ENCODE measurements at regions not wholly inside any gene's neighbourhood (a gene's known extent, or its start where the extent isn't known, plus 50 kb on each side); places are given as distances from the start of the nearest gene placed in this dataset.
"Not testable (repeated sequence)": the region's sequence is repeated elsewhere in the genome, so short reads cannot be mapped to it uniquely, and the experiment has no call there.

DNA sequence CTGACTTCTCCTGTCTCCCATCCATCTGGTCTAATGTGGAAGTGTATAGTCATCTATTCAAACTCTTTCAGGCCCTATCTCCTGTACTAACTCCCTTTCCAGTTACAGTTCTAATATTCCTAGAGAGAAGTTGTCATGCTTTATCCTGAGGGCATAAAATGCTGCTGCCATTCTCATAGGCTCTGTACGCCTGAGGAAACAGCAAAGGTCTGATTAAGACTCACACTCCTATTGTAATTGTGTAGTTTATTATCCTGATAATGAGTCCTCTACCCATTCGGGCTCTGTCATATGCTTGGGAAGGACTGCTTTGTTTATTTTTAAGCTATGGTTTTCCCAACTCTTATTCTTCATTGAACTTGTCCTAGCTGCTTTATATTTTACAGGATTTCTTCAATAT is 290.4 kb downstream of the TMEM38B start:
- no peak for DNase-seq

DNA sequence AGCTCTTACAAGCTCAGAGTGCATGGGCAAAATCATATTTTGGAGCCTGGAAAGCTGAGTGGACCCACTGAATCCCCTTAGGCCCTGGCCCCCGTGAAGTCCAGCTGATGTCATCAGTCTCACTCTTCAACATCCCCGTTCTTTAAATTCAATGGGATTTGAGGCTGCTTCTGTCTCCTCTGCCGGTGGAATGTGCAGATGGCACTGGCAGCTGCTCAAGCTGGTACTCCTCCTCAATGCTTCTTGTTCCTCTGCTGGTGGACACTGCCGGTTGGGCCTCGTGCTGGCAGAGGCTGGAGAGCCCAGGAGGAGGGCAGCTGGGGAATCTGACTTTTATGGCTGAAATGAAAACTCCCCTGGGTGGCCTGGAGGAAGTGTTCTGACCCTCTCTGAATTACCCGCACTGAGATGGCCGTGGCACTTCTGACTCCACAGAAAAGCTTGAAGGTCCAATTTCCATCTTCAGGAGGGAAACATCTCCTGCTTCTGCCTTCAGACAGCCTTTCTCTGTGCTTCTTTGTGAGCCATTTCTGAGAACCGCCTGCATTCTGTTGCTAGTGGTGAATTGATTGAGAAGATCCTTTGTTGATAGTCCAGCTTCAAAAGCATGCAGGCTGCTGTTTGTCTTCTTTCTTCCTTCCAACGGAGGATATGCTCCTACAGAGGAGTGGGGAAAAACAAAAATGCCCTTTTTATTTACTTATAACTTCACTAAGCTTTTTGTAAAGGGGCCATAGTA is 298.9 kb downstream of the TMEM38B start:
- DNase-seq: no peak

DNA sequence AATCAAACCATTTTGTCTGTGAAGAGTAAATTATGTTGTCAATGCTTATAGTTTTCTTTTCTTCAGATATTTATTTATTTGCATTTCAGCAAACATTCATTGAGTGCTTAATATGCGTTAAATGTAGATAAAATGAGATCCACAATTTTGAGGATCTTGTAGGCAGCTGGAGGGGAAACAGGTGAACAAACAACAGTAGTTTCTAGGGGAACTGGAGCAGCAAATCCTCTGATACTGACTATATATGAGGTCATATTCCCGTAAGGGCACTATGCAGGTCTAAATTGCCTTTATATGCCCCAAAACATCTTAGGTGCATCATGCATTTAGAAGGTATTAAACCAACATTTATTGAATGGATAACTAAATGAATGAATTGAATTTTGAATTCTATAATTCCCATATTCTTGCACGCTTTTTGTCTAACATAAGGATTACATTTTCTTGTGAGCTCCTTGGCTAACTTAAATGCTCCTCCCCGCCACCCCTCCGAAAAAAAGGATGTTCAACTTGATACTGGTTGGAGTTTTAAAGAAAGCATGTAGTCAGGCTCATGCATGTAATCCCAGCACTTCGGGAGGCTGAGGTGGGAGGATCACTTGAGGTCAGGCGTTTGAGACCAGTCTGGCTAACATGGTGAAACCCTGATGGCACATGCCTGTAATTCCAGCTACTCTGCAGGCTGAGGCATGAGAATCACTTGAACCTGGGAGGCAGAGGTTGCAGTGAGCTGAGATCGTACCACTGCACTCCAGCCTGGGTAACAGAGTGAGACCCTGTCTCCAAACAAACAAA is 299.8 kb downstream of the TMEM38B start:
- peak; percentile 46 for DNase-seq

DNA sequence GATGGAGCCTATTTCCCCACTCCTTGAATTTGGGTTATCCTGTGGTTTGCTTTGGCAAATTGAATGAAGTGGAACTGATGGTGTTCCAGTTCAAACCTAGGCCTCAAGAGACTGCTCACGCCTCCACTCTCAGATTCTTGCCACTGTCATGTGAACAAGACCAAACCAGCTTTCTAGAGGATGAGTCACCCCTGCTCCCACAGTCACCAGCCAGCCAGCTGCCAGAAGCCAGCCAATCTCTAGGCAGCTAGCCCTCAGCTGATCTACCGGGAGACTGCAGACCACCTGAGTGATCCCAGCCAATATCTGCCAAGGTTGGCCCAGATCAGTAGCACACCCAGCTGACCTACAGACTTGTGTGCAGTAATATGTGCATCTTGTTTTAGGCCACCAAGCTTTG is 300.6 kb downstream of the TMEM38B start:
- DNase-seq: no peak

DNA sequence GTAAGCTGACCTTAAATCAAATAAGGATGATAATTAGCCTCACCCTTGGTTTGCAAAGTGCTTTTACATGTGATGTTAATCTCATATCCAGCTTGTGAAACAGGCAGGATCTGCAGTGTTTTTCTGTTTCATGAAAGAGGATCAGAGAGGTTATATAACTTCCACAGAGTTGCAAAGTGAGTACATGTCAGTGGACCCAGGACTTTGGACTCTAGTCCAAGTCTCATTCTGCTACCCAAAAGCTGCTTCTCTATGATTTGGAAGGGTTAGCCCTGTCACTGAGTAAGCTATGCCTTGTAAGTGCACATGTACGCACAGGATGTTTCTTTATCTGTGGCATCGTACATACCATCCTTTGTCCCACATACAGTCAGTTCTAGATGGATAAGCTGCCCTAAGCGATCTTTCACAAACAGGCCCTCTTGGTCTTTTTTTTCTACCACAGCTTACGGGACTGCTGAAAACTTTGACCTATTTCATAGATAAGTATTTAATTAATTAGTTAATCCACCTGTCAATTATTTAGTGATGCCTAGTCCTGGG is 322.9 kb downstream of the TMEM38B start:
- no peak for DNase-seq

DNA sequence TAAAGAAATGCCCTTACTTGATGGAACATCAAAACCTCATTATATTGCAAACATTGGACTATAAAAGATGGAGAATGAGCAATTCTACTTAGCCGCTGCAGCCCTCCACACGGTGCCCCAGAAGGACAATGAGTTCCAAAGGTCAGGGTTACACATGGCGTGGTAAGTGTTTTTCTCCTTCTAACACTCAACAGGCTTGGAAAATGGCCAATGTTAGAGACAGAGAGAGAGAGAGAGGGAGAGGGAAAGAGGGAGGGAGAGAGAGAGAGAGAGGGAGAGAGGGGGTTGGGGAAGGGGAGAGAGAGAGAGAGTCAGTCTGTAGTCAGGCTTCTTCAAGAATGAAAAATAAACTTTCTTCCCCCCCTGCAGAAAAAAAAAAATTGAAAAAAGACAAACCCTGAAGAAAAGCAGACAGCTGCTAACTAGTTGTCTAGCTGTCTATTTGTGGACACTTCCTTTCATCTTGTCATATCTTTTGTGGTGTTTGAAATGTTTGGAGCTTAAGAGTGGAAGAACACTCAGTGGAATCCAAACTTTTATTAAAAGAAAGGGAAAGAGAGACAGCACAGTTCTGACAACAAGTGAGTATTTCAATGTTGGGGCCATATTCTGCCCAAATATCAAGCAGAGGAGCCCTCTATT is 324.8 kb downstream of the TMEM38B start:
- no peak for DNase-seq

DNA sequence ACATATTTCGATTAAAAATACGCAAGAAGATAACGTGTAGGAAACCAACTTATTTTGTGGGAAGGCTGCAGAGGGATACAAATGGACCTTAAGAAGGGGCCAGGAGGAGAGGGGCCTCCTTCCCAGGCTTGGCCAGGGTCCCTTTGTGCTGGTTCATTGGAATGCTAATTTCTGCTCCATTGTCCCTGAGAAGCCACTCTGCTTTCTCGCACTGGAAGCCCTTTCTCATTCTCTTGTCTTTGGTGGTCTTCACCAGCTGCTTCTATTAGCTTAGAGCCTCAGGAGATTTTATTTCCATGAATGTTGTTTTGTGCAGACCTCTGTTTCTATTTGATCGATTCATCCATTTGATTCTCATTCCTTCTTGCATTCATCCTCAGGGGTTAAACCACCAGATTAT is 325.4 kb downstream of the TMEM38B start:
- no peak for DNase-seq

DNA sequence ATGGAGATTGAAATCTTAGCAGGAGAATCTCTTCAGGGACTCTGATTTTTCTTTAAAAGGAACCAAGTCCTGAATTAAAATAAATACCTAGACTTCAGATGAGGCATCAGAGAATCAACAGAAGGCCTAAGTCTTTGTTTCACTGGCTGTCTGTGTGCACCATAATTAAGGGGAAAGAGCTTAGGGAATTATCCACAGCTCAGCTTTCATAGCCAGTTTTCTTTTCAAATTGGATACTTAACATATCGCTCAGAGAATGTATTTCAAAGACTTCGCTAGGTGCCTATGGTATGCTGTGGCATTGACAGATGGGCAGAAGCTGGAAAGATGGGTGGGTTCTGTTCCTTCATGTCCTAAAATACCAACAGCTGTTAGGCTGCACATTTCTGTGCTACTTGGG is 325.8 kb downstream of the TMEM38B start:
- peak; percentile 10 for DNase-seq

DNA sequence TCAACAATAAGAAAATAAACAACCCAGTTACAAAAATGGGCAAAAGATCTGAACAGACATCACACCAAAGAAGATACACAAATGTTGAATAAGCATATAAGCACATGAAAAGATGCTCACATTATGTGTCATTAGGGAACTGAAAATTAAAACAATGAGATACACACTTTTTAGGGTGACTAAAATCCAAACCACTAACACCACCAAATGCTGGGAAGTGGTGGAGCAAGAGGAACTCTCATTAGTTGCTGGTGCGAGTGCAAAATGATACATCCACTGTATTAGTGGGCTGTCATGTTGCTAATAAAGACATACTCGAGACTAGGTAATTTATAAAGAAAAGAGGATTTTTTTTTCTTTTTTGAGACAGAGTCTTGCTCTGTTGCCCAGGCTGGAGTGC is 329.1 kb downstream of the TMEM38B start:
- DNase-seq: no peak

DNA sequence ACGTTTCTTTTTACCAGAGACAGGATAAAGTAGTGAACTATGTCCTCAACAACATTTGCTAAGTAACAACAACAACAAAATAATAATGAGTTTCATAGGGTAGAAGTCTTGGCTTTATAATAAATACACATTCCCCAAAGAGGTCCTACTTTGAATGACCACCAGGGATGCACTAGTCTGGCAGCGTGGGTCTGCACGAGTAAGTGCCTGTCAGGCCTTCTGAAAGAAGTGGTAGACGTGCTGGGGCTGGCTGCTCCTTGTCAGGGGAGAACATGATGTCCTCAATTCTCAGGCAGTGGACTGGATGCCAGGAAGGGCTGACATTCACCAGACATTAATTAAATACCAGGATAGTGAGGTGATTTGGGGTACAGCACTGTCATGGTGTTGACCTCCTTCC is 331.1 kb downstream of the TMEM38B start:
- DNase-seq: no peak

DNA sequence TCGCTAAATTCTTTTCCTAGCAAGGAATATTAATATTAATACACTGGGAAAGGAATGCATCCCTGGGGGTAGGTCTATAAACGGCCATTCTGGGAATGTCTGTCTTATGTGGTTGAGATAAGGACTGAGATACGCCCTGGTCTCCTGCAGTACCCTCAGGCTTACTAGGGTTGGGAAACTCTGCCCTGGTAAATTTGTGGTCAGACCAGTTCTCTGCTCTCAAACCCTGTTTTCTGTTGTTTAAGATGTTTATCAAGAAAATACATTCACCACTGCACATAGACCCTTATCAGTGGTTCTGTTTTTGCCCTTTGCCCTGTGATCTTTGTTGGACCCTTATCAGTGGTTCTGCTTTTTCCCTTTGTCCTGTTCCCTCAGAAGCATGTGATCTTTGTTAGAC is 335.8 kb downstream of the TMEM38B start:
- DNase-seq: not testable (repeated sequence)

DNA sequence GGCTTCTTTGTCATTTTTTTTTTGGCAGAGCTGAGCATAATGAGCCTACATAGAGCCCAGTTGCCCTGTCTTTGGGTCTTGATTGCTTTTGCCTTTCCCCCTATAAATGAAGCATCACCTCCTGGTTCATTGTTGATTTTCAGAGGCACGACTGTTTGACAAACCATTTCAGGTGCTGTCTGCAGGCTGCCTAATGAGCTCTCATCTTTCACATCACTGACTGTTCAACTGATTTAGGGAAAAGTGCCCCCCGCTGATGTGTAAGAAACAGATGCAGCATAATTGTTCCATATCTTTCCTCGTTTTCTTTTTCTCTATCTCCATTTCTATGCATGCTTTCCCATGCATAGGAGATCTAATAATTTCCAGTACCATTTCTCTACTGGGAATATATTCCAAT is 338.6 kb downstream of the TMEM38B start:
- DNase-seq: no peak

DNA sequence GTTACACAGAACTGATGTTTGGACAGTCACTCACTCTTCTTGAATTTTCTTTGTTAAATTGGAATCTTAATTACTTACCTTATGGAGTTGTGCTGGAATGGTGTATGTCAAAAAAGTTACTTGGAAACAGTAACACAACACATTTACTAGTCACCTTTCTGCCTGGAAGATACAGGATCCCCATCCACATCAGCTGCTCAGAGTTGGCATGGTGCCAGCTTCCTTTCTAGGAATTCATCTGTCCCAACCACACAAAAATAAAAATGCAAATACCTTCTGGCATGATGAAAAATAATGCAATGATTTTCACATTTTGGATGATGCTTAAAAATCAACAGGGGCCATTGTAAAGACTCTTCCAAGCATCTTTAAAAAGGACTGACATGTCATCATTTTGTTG is 341.5 kb downstream of the TMEM38B start:
- no peak for DNase-seq

DNA sequence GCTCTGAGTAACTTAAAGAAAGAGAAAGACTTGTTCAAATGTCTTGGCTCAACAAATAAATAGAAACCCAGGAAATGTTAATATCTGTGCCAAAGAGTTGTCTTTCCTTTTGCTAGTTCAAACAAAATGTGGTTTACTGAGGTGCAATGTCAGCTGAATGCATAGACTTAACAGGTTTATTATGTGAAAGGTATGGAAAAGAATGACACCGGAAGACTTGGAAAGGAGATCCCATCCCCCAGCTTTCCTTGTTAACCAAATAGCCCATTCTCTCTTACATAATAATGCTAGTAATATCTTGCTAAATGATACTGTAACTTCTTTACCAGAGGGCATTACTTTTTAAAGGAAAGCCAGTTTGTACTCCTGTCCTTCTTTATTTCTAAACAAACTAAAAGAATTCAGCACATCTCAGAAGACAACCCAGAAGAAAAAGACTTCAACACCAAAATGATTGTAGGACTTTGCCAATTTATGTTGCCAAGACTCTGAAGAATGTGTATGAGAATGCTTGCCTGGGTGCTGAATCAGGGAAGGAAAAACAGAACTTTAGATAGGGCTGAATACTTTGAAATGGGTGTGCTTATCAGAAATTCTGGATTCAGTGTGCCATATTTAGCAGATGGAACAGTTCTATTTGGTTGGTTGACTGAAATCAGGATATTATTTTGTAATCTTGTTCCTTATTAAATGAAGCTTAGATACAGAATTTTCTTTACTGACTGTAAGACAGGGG is 344.1 kb downstream of the TMEM38B start:
- no peak for DNase-seq

DNA sequence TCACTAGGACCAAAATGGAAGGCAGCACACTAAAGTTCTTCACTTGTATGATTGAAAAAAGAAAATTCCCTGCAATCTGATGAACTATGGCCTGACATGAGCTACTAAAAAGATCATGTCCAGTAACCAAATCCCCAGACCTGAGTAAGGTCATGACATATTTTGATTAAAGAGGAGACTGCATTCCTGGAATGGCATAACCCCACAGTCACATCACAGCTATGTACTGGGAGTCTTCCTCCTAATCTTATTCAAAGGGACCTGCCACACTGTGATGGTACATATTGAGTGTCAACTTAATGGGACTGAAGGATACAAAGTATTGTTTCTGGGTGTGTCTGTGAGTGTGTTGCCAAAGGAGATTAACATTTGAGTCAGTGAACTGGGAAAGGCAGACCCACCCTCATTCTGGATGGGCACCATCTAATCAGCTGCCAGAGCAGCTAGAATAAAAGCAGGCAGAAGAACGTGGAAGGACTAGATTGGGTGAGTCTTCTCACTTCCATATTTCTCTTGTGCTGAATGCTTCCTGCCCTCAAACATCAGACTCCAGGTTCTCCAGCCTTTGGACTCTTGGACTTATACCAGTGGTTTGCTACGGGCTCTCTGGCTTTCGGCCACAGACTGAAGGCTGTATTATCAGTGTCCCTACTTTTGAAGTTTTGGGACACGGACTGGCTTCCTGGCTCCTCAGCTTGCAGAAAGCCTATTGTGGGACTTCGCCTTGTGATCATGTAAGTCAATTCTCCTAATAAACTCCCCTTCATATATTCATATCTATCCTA is 345.0 kb downstream of the TMEM38B start:
- no peak for DNase-seq

DNA sequence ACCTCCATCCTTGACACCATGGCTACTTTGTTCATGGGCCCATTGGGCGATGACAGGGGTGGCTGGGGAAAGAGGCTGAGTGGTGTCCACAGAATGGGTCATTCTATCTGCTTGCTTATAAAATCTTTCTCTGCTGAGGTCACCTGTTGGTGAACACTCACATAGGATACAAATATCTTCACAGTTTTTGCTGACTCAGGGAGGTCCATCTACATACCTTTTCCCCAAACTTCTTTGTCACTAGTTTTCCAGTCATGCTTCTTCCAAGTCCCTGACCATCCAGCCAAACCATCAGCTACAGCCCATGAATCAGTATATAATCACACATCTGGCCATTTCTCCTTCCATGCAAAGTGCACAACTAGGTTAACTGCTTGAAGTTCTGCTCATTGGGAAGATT is 347.6 kb downstream of the TMEM38B start:
- DNase-seq: not testable (repeated sequence)

DNA sequence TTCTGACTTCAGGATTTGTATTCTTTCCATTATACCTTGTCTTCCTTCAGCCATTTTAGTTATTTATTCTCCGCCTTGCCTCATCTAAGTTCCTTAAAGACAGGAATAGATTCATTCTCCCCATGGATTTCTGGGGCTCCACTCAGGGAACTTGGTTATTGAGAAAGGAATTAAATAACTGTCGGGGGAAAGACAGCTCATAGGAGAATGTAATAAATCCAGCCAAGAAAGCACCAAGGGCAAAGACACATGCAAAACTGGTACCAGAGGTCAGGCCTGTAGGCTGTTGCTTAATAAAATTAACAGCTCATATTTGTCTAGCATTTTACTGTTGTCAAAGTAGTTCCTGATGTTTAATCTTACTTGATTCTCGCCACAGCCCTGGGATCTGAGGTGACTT is 357.2 kb downstream of the TMEM38B start:
- DNase-seq: no peak

DNA sequence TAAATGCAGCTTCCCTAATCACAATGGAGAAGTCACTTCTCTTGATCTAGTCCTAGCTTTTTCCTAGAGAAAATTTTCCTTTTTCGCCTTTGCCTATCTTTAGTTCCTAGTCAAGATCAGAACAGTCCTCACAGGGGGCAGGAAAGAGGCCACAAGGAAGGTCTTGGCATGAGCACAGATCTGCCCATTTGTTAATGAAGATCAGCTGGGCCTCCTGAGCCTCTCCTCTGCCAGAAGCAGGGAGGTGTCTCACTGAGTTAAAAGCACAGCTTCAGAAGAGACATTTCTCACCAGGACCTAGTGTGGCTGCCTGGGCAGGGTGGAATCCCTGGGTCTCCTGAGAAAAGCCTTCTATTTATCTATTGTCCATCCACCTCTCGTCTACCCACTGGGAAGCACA is 357.8 kb downstream of the TMEM38B start:
- DNase-seq: no peak

DNA sequence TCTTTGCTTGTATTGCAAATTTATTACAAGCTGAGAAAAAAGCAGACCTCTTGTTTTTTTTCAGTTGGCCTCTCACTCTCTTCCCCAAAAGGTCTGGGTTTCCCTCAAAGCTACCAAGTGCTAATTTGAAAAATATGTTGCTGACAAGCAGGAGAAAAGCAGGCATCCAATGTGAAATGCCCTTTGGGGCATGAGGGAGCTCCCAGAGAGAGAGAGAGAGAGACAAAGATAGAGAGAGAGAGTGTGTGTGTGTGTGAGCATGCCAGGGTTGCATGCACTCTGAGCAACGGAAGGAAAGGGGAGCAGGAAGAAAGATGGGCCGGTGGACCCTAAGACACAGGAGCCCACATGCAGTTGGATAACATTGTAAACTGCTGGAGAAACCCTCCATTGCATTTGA is 358.4 kb downstream of the TMEM38B start:
- no peak for DNase-seq

DNA sequence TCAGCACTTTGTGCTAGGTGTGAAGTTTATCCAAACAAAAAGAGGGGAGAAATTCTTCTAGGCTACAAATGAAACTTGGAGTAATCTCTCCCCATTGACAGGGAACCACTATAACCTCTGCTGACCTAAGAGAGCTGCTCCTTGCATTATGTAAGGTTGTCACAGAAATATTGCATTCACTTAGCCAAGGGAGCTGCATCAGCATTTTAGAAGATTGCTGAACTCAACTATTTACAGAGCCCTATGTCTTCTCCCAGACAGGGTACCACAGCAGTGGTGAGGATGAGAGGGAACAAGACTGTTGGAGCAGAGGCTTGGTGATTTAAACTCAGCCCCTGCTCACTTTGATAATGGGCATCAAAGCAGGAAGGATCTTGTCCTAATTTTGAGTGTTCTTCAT is 362.0 kb downstream of the TMEM38B start:
- DNase-seq: no peak

DNA sequence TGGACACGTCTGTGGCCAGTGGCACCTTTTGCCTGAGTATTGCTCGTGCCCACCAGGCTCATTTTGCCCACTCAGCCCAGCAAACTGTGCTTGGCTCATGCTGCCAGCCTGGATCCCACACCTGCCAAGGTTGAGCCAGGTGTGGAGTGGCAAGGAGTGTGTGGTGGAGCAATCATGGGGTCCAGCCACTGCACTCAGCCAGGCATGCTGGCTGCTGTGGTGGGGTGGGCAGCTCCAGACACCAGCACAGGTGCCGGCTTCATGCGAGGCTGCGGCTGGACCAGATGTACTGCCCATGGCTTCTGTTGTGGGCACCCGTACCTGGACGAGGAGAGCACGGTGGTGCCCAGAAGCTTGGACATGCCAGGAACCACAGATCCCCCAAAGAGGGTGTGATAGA is 364.1 kb downstream of the TMEM38B start:
- DNase-seq: no peak

DNA sequence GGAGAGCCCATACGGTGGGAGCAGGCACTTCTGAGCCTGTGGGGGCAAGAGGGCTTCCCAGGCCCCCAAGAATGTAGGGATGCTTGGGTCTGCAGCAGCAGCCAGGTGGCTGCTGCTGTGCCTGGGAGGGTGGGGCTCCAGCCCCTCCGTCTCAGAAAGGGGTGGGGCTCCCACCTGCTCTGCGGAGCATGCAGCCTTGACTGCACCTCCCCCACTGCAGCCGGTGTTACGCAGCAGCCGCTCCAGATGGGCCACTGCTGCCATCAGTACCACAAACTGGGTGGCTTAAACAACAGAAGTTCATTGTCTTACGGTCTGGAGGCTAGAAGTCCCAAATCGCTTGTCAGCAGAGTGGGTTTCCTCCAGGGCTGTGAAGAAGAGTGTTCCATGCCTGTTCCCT is 365.5 kb downstream of the TMEM38B start:
- no peak for DNase-seq

All from NCI-H1436 (cell line).